Neural cell (in vitro differentiated cells): ENCODE measurements at regions not wholly inside any gene's neighbourhood (a gene's known extent, or its start where the extent isn't known, plus 50 kb on each side); places are given as distances from the start of the nearest gene placed in this dataset.

Experiments used
- H2AFZ ChIP-seq: fragments of 200-600, 300-800 bp; sonication (generic), shearing (Covaris generic); 2 replicates; pipeline ENCODE4 v1.6.0; 2014; ENCODE audit warnings: low read depth, mild to moderate bottlenecking, antibody characterized with exemption, low read length, moderate library complexity
- H3F3A ChIP-seq: fragments of 200-600 bp; shearing (Covaris generic); 2 replicates; pipeline ENCODE4 v1.6.1; 2016; ENCODE audit warnings: mild to moderate bottlenecking, moderate library complexity, mixed read lengths, antibody characterized with exemption, low read length; ENCODE audit not compliant: insufficient read depth, poor library complexity, severe bottlenecking
- H3K27ac ChIP-seq: fragments of 200-600, 300-800 bp; sonication (generic), shearing (Covaris generic); 2 replicates; pipeline ENCODE4 v1.5.1; 2014; ENCODE audit warnings: mild to moderate bottlenecking, low read length, moderate library complexity
- H3K27me3 ChIP-seq: fragments of 300-800, 200-600 bp; sonication (generic), shearing (Covaris generic); 2 replicates; pipeline ENCODE4 v1.6.0; 2014; ENCODE audit warnings: mild to moderate bottlenecking, low read depth, low read length, moderate library complexity; ENCODE audit not compliant: insufficient read depth
- H3K36me3 ChIP-seq: fragments of 300-800, 200-600 bp; sonication (generic), shearing (Covaris generic); 2 replicates; pipeline ENCODE4 v1.5.1; 2014; ENCODE audit warnings: mild to moderate bottlenecking, antibody characterized with exemption, low read length, moderate library complexity; ENCODE audit not compliant: insufficient read depth
- H3K4me2 ChIP-seq: fragments of 300-800, 200-600 bp; sonication (generic), shearing (Covaris generic); 2 replicates; pipeline ENCODE4 v1.6.0; 2014; ENCODE audit warnings: mild to moderate bottlenecking, low read length
- H3K4me3 ChIP-seq: fragments of 300-800, 200-600 bp; sonication (generic), shearing (Covaris generic); 2 replicates; pipeline ENCODE4 v1.5.1; 2014; ENCODE audit warnings: mild to moderate bottlenecking, low read length, moderate library complexity
- H3K79me2 ChIP-seq: fragments of 200-600 bp; shearing (Covaris generic); replicated peaks from 2 replicates; pipeline ENCODE4 v1.6.0; 2014; ENCODE audit warnings: mild to moderate bottlenecking, low read length, moderate library complexity; ENCODE audit not compliant: insufficient read depth
- H3K9ac ChIP-seq: fragments of 300-800, 200-600 bp; sonication (generic), shearing (Covaris generic); 2 replicates; pipeline ENCODE4 v1.6.1; 2016; ENCODE audit warnings: mild to moderate bottlenecking, low read length, mixed read lengths
- H3K9me2 ChIP-seq: fragments of 200-600 bp; shearing (Covaris generic); 2 replicates; pipeline ENCODE4 v1.6.1; 2016; ENCODE audit warnings: mild to moderate bottlenecking, low read length, mixed read lengths; ENCODE audit not compliant: insufficient read depth
- H3K9me3 ChIP-seq: fragments of 200-600, 300-800 bp; sonication (generic), shearing (Covaris generic); 2 replicates; pipeline ENCODE4 v1.6.1; 2016; ENCODE audit warnings: mild to moderate bottlenecking, mixed run types, low read length, moderate library complexity, mixed read lengths
- H4K20me1 ChIP-seq: fragments of 200-600 bp; shearing (Covaris generic); 2 replicates; pipeline ENCODE4 v1.6.1; 2016; ENCODE audit warnings: mild to moderate bottlenecking, mixed run types; ENCODE audit not compliant: insufficient read depth
- CTCF ChIP-seq: fragments of 450-650 bp; IDR thresholded peaks from 2 replicates; pipeline ENCODE4 v1.5.1; 2014; ENCODE audit warnings: antibody characterized with exemption, mild to moderate bottlenecking, moderate library complexity; ENCODE audit not compliant: poor library complexity, severe bottlenecking
- EP300 ChIP-seq: fragments of 450-650 bp; conservative IDR thresholded peaks from 2 replicates; pipeline ENCODE4 v1.6.1; 2014; ENCODE audit warnings: antibody characterized with exemption, mild to moderate bottlenecking, moderate library complexity; ENCODE audit not compliant: poor library complexity, severe bottlenecking
- EZH2 ChIP-seq: fragments of 200-600, 300-800 bp; shearing (Covaris generic), sonication (generic); IDR thresholded peaks from 2 replicates; pipeline ENCODE4 v1.6.1; 2014; ENCODE audit warnings: antibody characterized with exemption, low read length, borderline replicate concordance, mild to moderate bottlenecking; ENCODE audit not compliant: insufficient read depth, poor library complexity, severe bottlenecking
- MXI1 ChIP-seq: fragments of 450-650 bp; conservative IDR thresholded peaks from 2 replicates; pipeline ENCODE4 v1.6.1; 2014; ENCODE audit warnings: antibody characterized with exemption, mild to moderate bottlenecking; ENCODE audit not compliant: poor library complexity, severe bottlenecking
- POLR2AphosphoS5 ChIP-seq: IDR thresholded peaks from 2 replicates; pipeline ENCODE4 v1.6.1; 2012
- RAD21 ChIP-seq: fragments of 450-650 bp; conservative IDR thresholded peaks from 2 replicates; pipeline ENCODE4 v1.6.1; 2014; ENCODE audit warnings: antibody characterized with exemption, mild to moderate bottlenecking, moderate library complexity
- REST ChIP-seq: IDR thresholded peaks from 2 replicates; pipeline ENCODE4 v1.6.1; 2012; ENCODE audit warnings: borderline replicate concordance
- SMC3 ChIP-seq: fragments of 450-650 bp; conservative IDR thresholded peaks from 2 replicates; pipeline ENCODE4 v1.6.1; 2014; ENCODE audit warnings: antibody characterized with exemption, mild to moderate bottlenecking, moderate library complexity; ENCODE audit not compliant: poor library complexity
- TAF1 ChIP-seq: IDR thresholded peaks from 2 replicates; pipeline ENCODE4 v1.6.1; 2012; ENCODE audit warnings: low read depth

- TF ChIP-seq EP300 (peak; percentile 83), POLR2AphosphoS5 (peak; percentile 81), SMC3 (no peak)
- peak overlapping the region; percentile 40 for H3K4me3 ChIP-seq
- no peak overlapping the region for H2AFZ ChIP-seq
- no peak overlapping the region for H3K4me2 ChIP-seq
- peaks cover 16% of the 10 kb centered on the region for H3K27me3 ChIP-seq
- H3K9ac ChIP-seq, result no peak overlapping the region
- H3K9me3 ChIP-seq, result no peaks in the 10 kb centered on the region
- no peaks in the 10 kb centered on the region for H3K36me3 ChIP-seq
- H3K27ac ChIP-seq, result no peak overlapping the region
- H3F3A ChIP-seq, result no peaks in the 10 kb centered on the region
- no peaks in the 10 kb centered on the region for H4K20me1 ChIP-seq
- H3K79me2 ChIP-seq, result no peaks in the 10 kb centered on the region
- no peaks in the 10 kb centered on the region for H3K9me2 ChIP-seq
Observed at GRCh38 chr10:123512901-123513775, 153.0 kb upstream of the GPR26 start.

- Histone ChIP-seq H2AFZ (no peak overlapping the region), H3K9me3 (no peaks in the 10 kb centered on the region), H3K27me3 (peaks cover 16% of the 10 kb centered on the region), H3K79me2 (no peaks in the 10 kb centered on the region), H4K20me1 (no peaks in the 10 kb centered on the region), H3K9me2 (no peaks in the 10 kb centered on the region), H3K36me3 (no peaks in the 10 kb centered on the region), H3K27ac (no peak overlapping the region), H3K9ac (no peak overlapping the region), H3K4me2 (no peak overlapping the region), H3K4me3 (no peak overlapping the region), H3F3A (no peaks in the 10 kb centered on the region)
- TF ChIP-seq POLR2AphosphoS5 (no peak), RAD21 (no peak), MXI1 (no peak), EZH2 (no peak), TAF1 (no peak), SMC3 (no peak), EP300 (no peak), REST (no peak), CTCF (no peak)
Observed at GRCh38 chr10:123513870-123514269, 152.3 kb upstream of the GPR26 start.
